ENCODE measurements at regions not wholly inside any gene's neighbourhood (a gene's known extent, or its start where the extent isn't known, plus 50 kb on each side); places are given as distances from the start of the nearest gene placed in this dataset.

DNA sequence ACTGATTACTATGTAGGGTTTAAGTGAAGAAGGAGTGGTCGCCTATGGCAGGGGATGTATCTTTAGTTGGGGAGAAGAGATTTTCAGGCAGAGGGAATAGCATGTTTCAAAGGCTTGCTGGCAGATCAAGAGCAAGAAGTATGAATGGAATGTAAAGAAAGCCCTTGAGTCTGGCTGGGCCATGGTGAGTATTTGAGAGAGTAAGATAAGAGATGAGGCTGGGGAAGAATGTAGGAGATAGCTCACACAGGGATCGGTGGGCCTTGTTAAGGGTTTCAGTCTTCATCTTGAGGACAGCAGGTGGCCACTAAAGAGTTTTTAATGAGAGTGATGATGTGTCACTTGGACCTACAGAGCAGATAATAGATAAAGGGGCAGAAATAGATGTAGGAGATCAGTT, 319.1 kb upstream of the RPS6KA3 start:
- DNase-seq (ENCODE audit: low spot score) = no peak
- Histone ChIP-seq H3K9me2 (ENCODE audit: insufficient read depth, low read length) (no peaks in the 10 kb centered on the region), H3K4me2 (ENCODE audit: low read length) (no peak overlapping the region), H3K36me3 (ENCODE audit: insufficient read depth, low read length) (no peaks in the 10 kb centered on the region), H2AFZ (ENCODE audit: low read length) (no peak overlapping the region), H4K20me1 (ENCODE audit: insufficient read depth, low read length) (no peaks in the 10 kb centered on the region), H3K9me3 (ENCODE audit: low read length) (no peaks in the 10 kb centered on the region), H3K4me3 (ENCODE audit: low read depth, low read length, poor library complexity, severe bottlenecking) (no peak overlapping the region), H3K27ac (ENCODE audit: low read depth, low read length, poor library complexity, severe bottlenecking) (no peak overlapping the region), H3K79me2 (ENCODE audit: insufficient read depth, low read depth, low read length) (no peaks in the 10 kb centered on the region), H3K4me1 (ENCODE audit: insufficient read depth, low read length, poor library complexity, severe bottlenecking) (no peaks in the 10 kb centered on the region)
- ChIA-PET POLR2A (no interaction called here), CTCF (ENCODE audit: unreplicated experiment) (no interaction called here)
- intact Hi-C loops (cut with micrococcal nuclease; ENCODE audit: unreplicated experiment) = no loop called here
- TF ChIP-seq, protein P1, sequence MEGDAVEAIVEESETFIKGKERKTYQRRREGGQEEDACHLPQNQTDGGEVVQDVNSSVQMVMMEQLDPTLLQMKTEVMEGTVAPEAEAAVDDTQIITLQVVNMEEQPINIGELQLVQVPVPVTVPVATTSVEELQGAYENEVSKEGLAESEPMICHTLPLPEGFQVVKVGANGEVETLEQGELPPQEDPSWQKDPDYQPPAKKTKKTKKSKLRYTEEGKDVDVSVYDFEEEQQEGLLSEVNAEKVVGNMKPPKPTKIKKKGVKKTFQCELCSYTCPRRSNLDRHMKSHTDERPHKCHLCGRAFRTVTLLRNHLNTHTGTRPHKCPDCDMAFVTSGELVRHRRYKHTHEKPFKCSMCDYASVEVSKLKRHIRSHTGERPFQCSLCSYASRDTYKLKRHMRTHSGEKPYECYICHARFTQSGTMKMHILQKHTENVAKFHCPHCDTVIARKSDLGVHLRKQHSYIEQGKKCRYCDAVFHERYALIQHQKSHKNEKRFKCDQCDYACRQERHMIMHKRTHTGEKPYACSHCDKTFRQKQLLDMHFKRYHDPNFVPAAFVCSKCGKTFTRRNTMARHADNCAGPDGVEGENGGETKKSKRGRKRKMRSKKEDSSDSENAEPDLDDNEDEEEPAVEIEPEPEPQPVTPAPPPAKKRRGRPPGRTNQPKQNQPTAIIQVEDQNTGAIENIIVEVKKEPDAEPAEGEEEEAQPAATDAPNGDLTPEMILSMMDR (conservative IDR thresholded peaks at IDR 0.05; ENCODE audit: low read length) = no peak
- no peak for TF ChIP-seq EZH2phosphoT487 (IDR thresholded peaks at IDR 0.05; ENCODE audit: borderline replicate concordance, low read depth, low read length)
- no TSS peak for BruUV-seq (replicated peaks)

GRCh38 chrX:20571611-20572010, 304.9 kb upstream of the RPS6KA3 start:
- no peak overlapping the region for H3K27ac ChIP-seq (ENCODE audit: low read depth, low read length, poor library complexity, severe bottlenecking)
- H4K20me1 ChIP-seq (ENCODE audit: insufficient read depth, low read length) = no peaks in the 10 kb centered on the region
- TF ChIP-seq, protein P1 (conservative IDR thresholded peaks at IDR 0.05; ENCODE audit: low read length) = no peak
- TF ChIP-seq EZH2phosphoT487 (IDR thresholded peaks at IDR 0.05; ENCODE audit: borderline replicate concordance, low read depth, low read length) = no peak
- no peak for DNase-seq (ENCODE audit: low spot score)
- no peaks in the 10 kb centered on the region for H3K4me1 ChIP-seq (ENCODE audit: insufficient read depth, low read length, poor library complexity, severe bottlenecking)
- no peaks in the 10 kb centered on the region for H3K36me3 ChIP-seq (ENCODE audit: insufficient read depth, low read length)
- no peak overlapping the region for H3K4me3 ChIP-seq (ENCODE audit: low read depth, low read length, poor library complexity, severe bottlenecking)
- no peaks in the 10 kb centered on the region for H3K79me2 ChIP-seq (ENCODE audit: insufficient read depth, low read depth, low read length)
- ChIA-PET POLR2A (no interaction called here), CTCF (ENCODE audit: unreplicated experiment) (no interaction called here)
- no peak overlapping the region for H3K4me2 ChIP-seq (ENCODE audit: low read length)
- intact Hi-C loops (cut with micrococcal nuclease; ENCODE audit: unreplicated experiment) = no loop called here
- no peaks in the 10 kb centered on the region for H3K9me3 ChIP-seq (ENCODE audit: low read length)
- BruUV-seq (replicated peaks) = no TSS peak
- no peaks in the 10 kb centered on the region for H3K9me2 ChIP-seq (ENCODE audit: insufficient read depth, low read length)
- no peak overlapping the region for H2AFZ ChIP-seq (ENCODE audit: low read length)

GRCh38 chrX:20567108-20567507, 300.4 kb upstream of the RPS6KA3 start:
- Histone ChIP-seq H3K79me2 (ENCODE audit: insufficient read depth, low read depth, low read length) (no peaks in the 10 kb centered on the region), H3K9me2 (ENCODE audit: insufficient read depth, low read length) (no peaks in the 10 kb centered on the region), H3K36me3 (ENCODE audit: insufficient read depth, low read length) (no peaks in the 10 kb centered on the region), H4K20me1 (ENCODE audit: insufficient read depth, low read length) (no peaks in the 10 kb centered on the region), H3K4me3 (ENCODE audit: low read depth, low read length, poor library complexity, severe bottlenecking) (no peak overlapping the region), H3K9me3 (ENCODE audit: low read length) (no peaks in the 10 kb centered on the region), H3K27ac (ENCODE audit: low read depth, low read length, poor library complexity, severe bottlenecking) (no peak overlapping the region), H2AFZ (ENCODE audit: low read length) (no peak overlapping the region), H3K4me1 (ENCODE audit: insufficient read depth, low read length, poor library complexity, severe bottlenecking) (no peaks in the 10 kb centered on the region), H3K4me2 (ENCODE audit: low read length) (no peak overlapping the region)
- BruUV-seq (replicated peaks) = no TSS peak
- CTCF ChIA-PET (ENCODE audit: unreplicated experiment) = interaction anchor here (0.6 kb wide), 1 partner anchor 59 kb away, joined by 3 read pairs; no protein-coding TSS in a partner anchor
- POLR2A ChIA-PET = no interaction called here
- DNase-seq (ENCODE audit: low spot score) = no peak
- intact Hi-C loops (cut with micrococcal nuclease; ENCODE audit: unreplicated experiment) = no loop called here
- TF ChIP-seq, protein P1 (conservative IDR thresholded peaks at IDR 0.05; ENCODE audit: low read length) = no peak
- TF ChIP-seq EZH2phosphoT487 (IDR thresholded peaks at IDR 0.05; ENCODE audit: borderline replicate concordance, low read depth, low read length) = no peak
